ENCODE measurements at regions not wholly inside any gene's neighbourhood (a gene's known extent, or its start where the extent isn't known, plus 50 kb on each side); places are given as distances from the start of the nearest gene placed in this dataset.

- TF ChIP-seq CTCF (IDR thresholded peaks at IDR 0.05; ENCODE audit: low read length), result no peak
- no peak for TF ChIP-seq EZH2 (IDR thresholded peaks at IDR 0.05; ENCODE audit: borderline replicate concordance, low read length)
Measured at GRCh38 chrX:69365349-69365748, 138.8 kb upstream of the NALF2 start.
